T-helper 1 cell treated with Interleukin-12 subunit alpha and Interleukin-12 subunit beta and Interleukin-4 antibody, amounts not matched to agents 30 ng/mL and 1 ng/mL, for 36 hours (primary cell): ENCODE measurements at regions not wholly inside any gene's neighbourhood (a gene's known extent, or its start where the extent isn't known, plus 50 kb on each side); places are given as distances from the start of the nearest gene placed in this dataset.

Experiments
- intact Hi-C: fragments of 100-400 bp; cut with micrococcal nuclease; formaldehyde crosslinking; loops from one replicate; pipeline ENCODE4 v1.15.1; 2024

- intact Hi-C loops = no loop called here
These were observed 153.7 kb upstream of the GADL1 start for GRCh38 chr3:31048143-31048542.

- intact Hi-C loops = no loop called here
These were observed 155.8 kb upstream of the GADL1 start for GRCh38 chr3:31050296-31050695.

GRCh38 chr3:31051226-31051625 lies 156.8 kb upstream of the GADL1 start:
- intact Hi-C loops = no loop called here

- intact Hi-C loops = no loop called here
These were observed 158.8 kb upstream of the GADL1 start for GRCh38 chr3:31053299-31053698.

- intact Hi-C loops = no loop called here
These were observed 159.6 kb upstream of the GADL1 start for GRCh38 chr3:31054032-31054431.

- intact Hi-C loops = no loop called here
These were observed 161.3 kb upstream of the GADL1 start for GRCh38 chr3:31055757-31056156.

GRCh38 chr3:31057891-31058290 lies 163.4 kb upstream of the GADL1 start:
- intact Hi-C loops = no loop called here

GRCh38 chr3:31064021-31064420 lies 169.6 kb upstream of the GADL1 start:
- intact Hi-C loops = no loop called here

GRCh38 chr3:31065765-31066164 lies 171.3 kb upstream of the GADL1 start:
- intact Hi-C loops = no loop called here

- intact Hi-C loops = no loop called here
These were observed 172.5 kb upstream of the GADL1 start for GRCh38 chr3:31067004-31067403.

- intact Hi-C loops = loop anchor here (5.0 to 10.0 kb wide), 5 partner anchors 108 to 1249 kb away; no protein-coding TSS in a partner anchor
These were observed 181.0 kb upstream of the GADL1 start for GRCh38 chr3:31075471-31075870.

- intact Hi-C loops = loop anchor here (2.0 to 10.0 kb wide), 6 partner anchors 109 to 1249 kb away; no protein-coding TSS in a partner anchor
These were observed 181.4 kb upstream of the GADL1 start for GRCh38 chr3:31075876-31076275.

GRCh38 chr3:31077021-31077601 lies 182.7 kb upstream of the GADL1 start:
- intact Hi-C loops = loop anchor here (1.0 to 10.0 kb wide), 10 partner anchors 30 to 1248 kb away; partner anchors contain the start of gene STT3B

- intact Hi-C loops = loop anchor here (1.0 to 10.0 kb wide), 10 partner anchors 29 to 1247 kb away; partner anchors contain the start of gene STT3B
These were observed 183.4 kb upstream of the GADL1 start for GRCh38 chr3:31077826-31078225.

- intact Hi-C loops = loop anchor here (5.0 to 10.0 kb wide), 5 partner anchors 112 to 1245 kb away; no protein-coding TSS in a partner anchor
These were observed 185.2 kb upstream of the GADL1 start for GRCh38 chr3:31079689-31080088.

GRCh38 chr3:31081018-31081662 lies 186.7 kb upstream of the GADL1 start:
- intact Hi-C loops = no loop called here

GRCh38 chr3:31086148-31086547 lies 191.7 kb upstream of the GADL1 start:
- intact Hi-C loops = no loop called here

- intact Hi-C loops = no loop called here
These were observed 192.2 kb upstream of the GADL1 start for GRCh38 chr3:31086698-31087097.

GRCh38 chr3:31091748-31092147 lies 197.3 kb upstream of the GADL1 start:
- intact Hi-C loops = no loop called here

- intact Hi-C loops = no loop called here
These were observed 198.5 kb upstream of the GADL1 start for GRCh38 chr3:31092748-31093589.

- intact Hi-C loops = no loop called here
These were observed 199.1 kb upstream of the GADL1 start for GRCh38 chr3:31093606-31094005.

GRCh38 chr3:31094048-31094447 lies 199.6 kb upstream of the GADL1 start:
- intact Hi-C loops = no loop called here
